Naive B cell (primary cell): ENCODE measurements at regions not wholly inside any gene's neighbourhood (a gene's known extent, or its start where the extent isn't known, plus 50 kb on each side); places are given as distances from the start of the nearest gene placed in this dataset.
"Not testable (repeated sequence)": the region's sequence is repeated elsewhere in the genome, so short reads cannot be mapped to it uniquely, and the experiment has no call there.

Source experiments
- ATAC-seq, 2 donors: fragments of 150-1000 bp; cut with Tn5 transposase; 2 replicates each; pipeline ENCODE4 v1.10.0; 2021; ENCODE audit warnings: low read depth in 2 of 2, mild to moderate bottlenecking in 2 of 2, moderate library complexity in 2 of 2
- DNase-seq: peaks from one replicate; pipeline ENCODE4 v3.0.0; 2022
- H3K27ac Mint-ChIP-seq, 6 donors: one replicate each; pipeline ENCODE4 v1.8.0; 2020 to 2022; ENCODE audit warnings: mild to moderate bottlenecking in 6 of 6, mixed read lengths in 6 of 6, moderate library complexity in 5 of 6, inconsistent platforms in 2 of 6
- H3K27me3 Mint-ChIP-seq, 3 donors: one replicate each; pipeline ENCODE4 v1.8.0; 2021 to 2022; ENCODE audit warnings: mixed read lengths in 3 of 3, mild to moderate bottlenecking in 1 of 3
- H3K36me3 Mint-ChIP-seq, 2 donors: one replicate each; pipeline ENCODE4 v1.8.0; 2020 to 2022; ENCODE audit warnings: mixed read lengths in 2 of 2, inconsistent platforms in 1 of 2, mild to moderate bottlenecking in 1 of 2
- H3K4me1 Mint-ChIP-seq, 3 donors: one replicate each; pipeline ENCODE4 v1.8.0; 2020 to 2022; ENCODE audit warnings: mixed read lengths in 3 of 3, inconsistent platforms in 1 of 3, mild to moderate bottlenecking in 1 of 3, moderate library complexity in 1 of 3
- H3K4me3 Mint-ChIP-seq, 8 donors: one replicate each; pipeline ENCODE4 v1.8.0; 2020 to 2022; ENCODE audit warnings: mild to moderate bottlenecking in 8 of 8, mixed read lengths in 8 of 8, moderate library complexity in 8 of 8, inconsistent platforms in 2 of 8
- H3K9me3 Mint-ChIP-seq, 7 donors: one replicate each; pipeline ENCODE4 v1.8.0; 2020 to 2022; ENCODE audit warnings: mixed read lengths in 7 of 7, mild to moderate bottlenecking in 5 of 7, inconsistent platforms in 2 of 7, moderate library complexity in 1 of 7

- no peak for ATAC-seq
- H3K4me3 Mint-ChIP-seq = no peak overlapping the region
- H3K4me1 Mint-ChIP-seq = no peaks in the 10 kb centered on the region
- peaks cover 2 to 18% (median 9%) of the 10 kb centered on the region in 7 donors for H3K9me3 Mint-ChIP-seq
- H3K27me3 Mint-ChIP-seq = no peaks in the 10 kb centered on the region
- no peaks in the 10 kb centered on the region for H3K36me3 Mint-ChIP-seq
- DNase-seq = no peak
- no peak overlapping the region for H3K27ac Mint-ChIP-seq
These were observed 150.2 kb upstream of the LRRC3B start for GRCh38 chr3:26472345-26472744.

- Mint-ChIP-seq H3K4me1 (no peaks in the 10 kb centered on the region), H3K9me3 (peaks cover 0 to 6% (median 3%) of the 10 kb centered on the region in 7 donors), H3K27me3 (no peaks in the 10 kb centered on the region), H3K4me3 (no peak overlapping the region), H3K27ac (no peak overlapping the region), H3K36me3 (no peaks in the 10 kb centered on the region)
- DNase-seq = no peak
- ATAC-seq = no peak
These were observed 147.9 kb upstream of the LRRC3B start for GRCh38 chr3:26474706-26475105.

GRCh38 chr3:26480377-26480776 is 142.2 kb upstream of the LRRC3B start:
- no peak overlapping the region for H3K4me3 Mint-ChIP-seq
- DNase-seq (no peak), ATAC-seq (no peak)
- H3K9me3 Mint-ChIP-seq = peaks cover 0 to 9% (median 3%) of the 10 kb centered on the region in 7 donors
- H3K27me3 Mint-ChIP-seq = no peaks in the 10 kb centered on the region
- H3K27ac Mint-ChIP-seq = no peak overlapping the region
- no peaks in the 10 kb centered on the region for H3K36me3 Mint-ChIP-seq
- no peaks in the 10 kb centered on the region for H3K4me1 Mint-ChIP-seq

- H3K4me3 Mint-ChIP-seq = no peak overlapping the region
- DNase-seq (no peak), ATAC-seq (no peak)
- H3K4me1 Mint-ChIP-seq = no peaks in the 10 kb centered on the region
- H3K9me3 Mint-ChIP-seq = peaks cover 0 to 16% (median 5%) of the 10 kb centered on the region in 7 donors
- H3K27ac Mint-ChIP-seq = no peak overlapping the region
- H3K27me3 Mint-ChIP-seq = no peaks in the 10 kb centered on the region
- no peaks in the 10 kb centered on the region for H3K36me3 Mint-ChIP-seq
These were observed 138.4 kb upstream of the LRRC3B start for GRCh38 chr3:26484140-26484539.

GRCh38 chr3:26498271-26498670 is 124.3 kb upstream of the LRRC3B start:
- Mint-ChIP-seq H3K27me3 (no peaks in the 10 kb centered on the region), H3K36me3 (no peaks in the 10 kb centered on the region), H3K4me1 (no peaks in the 10 kb centered on the region), H3K4me3 (no peak overlapping the region), H3K9me3 (peaks cover 0 to 20% (median 5%) of the 10 kb centered on the region in 7 donors), H3K27ac (no peak overlapping the region)
- no peak for DNase-seq
- ATAC-seq = no peak

GRCh38 chr3:26505399-26505798 is 117.2 kb upstream of the LRRC3B start:
- ATAC-seq (no peak), DNase-seq (no peak)
- Mint-ChIP-seq H3K27me3 (no peaks in the 10 kb centered on the region), H3K36me3 (no peaks in the 10 kb centered on the region), H3K4me3 (no peak overlapping the region), H3K9me3 (peaks cover 0 to 25% (median 6%) of the 10 kb centered on the region in 7 donors), H3K4me1 (no peaks in the 10 kb centered on the region), H3K27ac (no peak overlapping the region)

- H3K9me3 Mint-ChIP-seq = peaks cover 7 to 17% (median 12%) of the 10 kb centered on the region in 7 donors
- not testable (repeated sequence) for DNase-seq, H3K27me3 Mint-ChIP-seq, H3K4me3 Mint-ChIP-seq, ATAC-seq, H3K4me1 Mint-ChIP-seq, H3K27ac Mint-ChIP-seq, H3K36me3 Mint-ChIP-seq
These were observed 108.0 kb upstream of the LRRC3B start for GRCh38 chr3:26514445-26515029.

GRCh38 chr3:26515351-26515750 is 107.2 kb upstream of the LRRC3B start:
- Mint-ChIP-seq H3K4me1 (no peaks in the 10 kb centered on the region), H3K27me3 (no peaks in the 10 kb centered on the region), H3K9me3 (peaks cover 7 to 19% (median 12%) of the 10 kb centered on the region in 7 donors), H3K4me3 (no peak overlapping the region), H3K27ac (no peak overlapping the region), H3K36me3 (peaks cover 0 to 6% of the 10 kb centered on the region in 2 donors)
- DNase-seq = no peak
- ATAC-seq = no peak

- no peak overlapping the region for H3K4me3 Mint-ChIP-seq
- peaks cover 0 to 5% of the 10 kb centered on the region in 2 donors for H3K36me3 Mint-ChIP-seq
- DNase-seq (no peak), ATAC-seq (no peak)
- H3K9me3 Mint-ChIP-seq = peaks cover 17 to 48% (median 25%) of the 10 kb centered on the region in 7 donors
- H3K27me3 Mint-ChIP-seq = no peaks in the 10 kb centered on the region
- no peaks in the 10 kb centered on the region for H3K4me1 Mint-ChIP-seq
- no peak overlapping the region for H3K27ac Mint-ChIP-seq
These were observed 101.3 kb upstream of the LRRC3B start for GRCh38 chr3:26521261-26521660.

- Mint-ChIP-seq H3K27ac (no peak overlapping the region), H3K27me3 (no peaks in the 10 kb centered on the region), H3K9me3 (peaks cover 14 to 55% (median 21%) of the 10 kb centered on the region in 7 donors), H3K36me3 (no peaks in the 10 kb centered on the region), H3K4me3 (no peak overlapping the region), H3K4me1 (no peaks in the 10 kb centered on the region)
- ATAC-seq (no peak), DNase-seq (no peak)
These were observed 99.7 kb upstream of the LRRC3B start for GRCh38 chr3:26522919-26523318.

- H3K27me3 Mint-ChIP-seq = no peaks in the 10 kb centered on the region
- DNase-seq = no peak
These were observed 97.6 kb upstream of the LRRC3B start for GRCh38 chr3:26525013-26525412.

GRCh38 chr3:26535151-26535550 is 87.4 kb upstream of the LRRC3B start:
- H3K9me3 Mint-ChIP-seq = peaks cover 0 to 10% (median 7%) of the 10 kb centered on the region in 7 donors
- no peaks in the 10 kb centered on the region for H3K36me3 Mint-ChIP-seq
- peak overlapping the region in 1 of 6 donors; percentile 8 for H3K27ac Mint-ChIP-seq
- H3K4me1 Mint-ChIP-seq = peaks cover 0 to 1% (median 0%) of the 10 kb centered on the region in 3 donors
- ATAC-seq (no peak), DNase-seq (no peak)
- no peak overlapping the region for H3K4me3 Mint-ChIP-seq
- no peaks in the 10 kb centered on the region for H3K27me3 Mint-ChIP-seq

More at GRCh38 chr3:26525013-26525412, 97.6 kb upstream of the LRRC3B start:
- Mint-ChIP-seq H3K27ac (no peak overlapping the region), H3K9me3 (peaks cover 15 to 67% (median 30%) of the 10 kb centered on the region in 7 donors), H3K36me3 (no peaks in the 10 kb centered on the region), H3K4me3 (no peak overlapping the region), H3K4me1 (no peaks in the 10 kb centered on the region)
- ATAC-seq = no peak

GRCh38 chr3:26536955-26537354 is 85.6 kb upstream of the LRRC3B start:
- H3K27ac Mint-ChIP-seq = no peak overlapping the region
- DNase-seq (no peak), ATAC-seq (no peak)
- no peaks in the 10 kb centered on the region for H3K36me3 Mint-ChIP-seq
- H3K27me3 Mint-ChIP-seq = no peaks in the 10 kb centered on the region
- H3K4me3 Mint-ChIP-seq = no peak overlapping the region
- H3K4me1 Mint-ChIP-seq = peaks cover 0 to 1% (median 0%) of the 10 kb centered on the region in 3 donors
- H3K9me3 Mint-ChIP-seq = peaks cover 0 to 10% (median 3%) of the 10 kb centered on the region in 7 donors

- Mint-ChIP-seq H3K4me1 (no peaks in the 10 kb centered on the region), H3K9me3 (peaks cover 0 to 12% (median 0%) of the 10 kb centered on the region in 7 donors), H3K4me3 (no peak overlapping the region), H3K36me3 (no peaks in the 10 kb centered on the region), H3K27ac (no peak overlapping the region), H3K27me3 (no peaks in the 10 kb centered on the region)
- no peak for ATAC-seq
- no peak for DNase-seq
These were observed 72.2 kb upstream of the LRRC3B start for GRCh38 chr3:26550413-26550812.

GRCh38 chr3:26556637-26557036 is 65.9 kb upstream of the LRRC3B start:
- ATAC-seq (no peak), DNase-seq (no peak)
- H3K9me3 Mint-ChIP-seq = peaks cover 0 to 5% (median 3%) of the 10 kb centered on the region in 7 donors
- no peak overlapping the region for H3K27ac Mint-ChIP-seq
- H3K4me1 Mint-ChIP-seq = no peaks in the 10 kb centered on the region
- H3K27me3 Mint-ChIP-seq = no peaks in the 10 kb centered on the region
- no peaks in the 10 kb centered on the region for H3K36me3 Mint-ChIP-seq
- H3K4me3 Mint-ChIP-seq = no peak overlapping the region
